Muscle layer of colon (tissue), 2 donors: ENCODE measurements at regions not wholly inside any gene's neighbourhood (a gene's known extent, or its start where the extent isn't known, plus 50 kb on each side); places are given as distances from the start of the nearest gene placed in this dataset.

Source experiments
- H3K27ac ChIP-seq: one replicate; pipeline ENCODE4 v1.7.0; 2013; ENCODE audit warnings: low read depth, mild to moderate bottlenecking, low read length, moderate library complexity
- H3K27me3 ChIP-seq, 2 donors: one replicate each; pipeline ENCODE4 v1.7.0; 2013; ENCODE audit warnings: low read length in 2 of 2, mild to moderate bottlenecking in 2 of 2; ENCODE audit not compliant: insufficient read depth in 2 of 2, control insufficient read depth in 1 of 2
- H3K36me3 ChIP-seq: one replicate; pipeline ENCODE4 v1.7.0; 2013; ENCODE audit warnings: mild to moderate bottlenecking, low read length; ENCODE audit not compliant: insufficient read depth
- H3K4me1 ChIP-seq: one replicate; pipeline ENCODE4 v1.7.0; 2013; ENCODE audit warnings: mild to moderate bottlenecking, low read length; ENCODE audit not compliant: insufficient read depth
- H3K4me3 ChIP-seq, 2 donors: one replicate each; pipeline ENCODE4 v1.7.0; 2013; ENCODE audit warnings: low read length in 2 of 2, low read depth in 1 of 2, mild to moderate bottlenecking in 1 of 2, moderate library complexity in 1 of 2
- H3K9ac ChIP-seq: one replicate; pipeline ENCODE4 v1.7.0; 2013; ENCODE audit warnings: low read length
- H3K9me3 ChIP-seq: one replicate; pipeline ENCODE4 v1.7.0; 2013; ENCODE audit warnings: mild to moderate bottlenecking, low read length
- donor health status: abdominal sarcoma.
- donor health status: Adenocarcinoma of cecum.

GRCh38 chr11:90867416-90867815 lies 644.6 kb upstream of the CHORDC1 start:
- no peaks in the 10 kb centered on the region for H3K27me3 ChIP-seq
- no peak overlapping the region for H3K27ac ChIP-seq
- H3K9ac ChIP-seq, result no peak overlapping the region
- H3K4me1 ChIP-seq, result no peaks in the 10 kb centered on the region
- no peaks in the 10 kb centered on the region for H3K36me3 ChIP-seq
- no peaks in the 10 kb centered on the region for H3K9me3 ChIP-seq
- H3K4me3 ChIP-seq, result no peak overlapping the region

GRCh38 chr11:90856790-90857189 lies 633.9 kb upstream of the CHORDC1 start:
- Histone ChIP-seq H3K27ac (no peak overlapping the region), H3K36me3 (no peaks in the 10 kb centered on the region), H3K27me3 (no peaks in the 10 kb centered on the region), H3K9ac (no peak overlapping the region), H3K9me3 (no peaks in the 10 kb centered on the region), H3K4me1 (no peaks in the 10 kb centered on the region), H3K4me3 (no peak overlapping the region)

- H3K4me1 ChIP-seq, result no peaks in the 10 kb centered on the region
- no peak overlapping the region for H3K9ac ChIP-seq
- H3K4me3 ChIP-seq, result no peak overlapping the region
- no peaks in the 10 kb centered on the region for H3K9me3 ChIP-seq
- H3K27me3 ChIP-seq, result no peaks in the 10 kb centered on the region
- H3K27ac ChIP-seq, result no peak overlapping the region
- H3K36me3 ChIP-seq, result no peaks in the 10 kb centered on the region
Measured at GRCh38 chr11:90855531-90855930, 632.7 kb upstream of the CHORDC1 start.

- H3K9me3 ChIP-seq, result no peaks in the 10 kb centered on the region
- H3K27me3 ChIP-seq, result no peaks in the 10 kb centered on the region
- H3K36me3 ChIP-seq, result no peaks in the 10 kb centered on the region
- no peaks in the 10 kb centered on the region for H3K4me1 ChIP-seq
- H3K9ac ChIP-seq, result no peak overlapping the region
- no peak overlapping the region for H3K27ac ChIP-seq
- no peak overlapping the region for H3K4me3 ChIP-seq
Measured at GRCh38 chr11:90851196-90851595, 628.3 kb upstream of the CHORDC1 start.

- Histone ChIP-seq H3K36me3 (no peaks in the 10 kb centered on the region), H3K4me3 (no peak overlapping the region), H3K27me3 (no peaks in the 10 kb centered on the region), H3K9ac (no peak overlapping the region), H3K9me3 (no peaks in the 10 kb centered on the region), H3K27ac (no peak overlapping the region), H3K4me1 (no peaks in the 10 kb centered on the region)
Measured at GRCh38 chr11:90849312-90849711, 626.5 kb upstream of the CHORDC1 start.

GRCh38 chr11:90847268-90847886 lies 624.5 kb upstream of the CHORDC1 start:
- H3K4me3 ChIP-seq, result no peak overlapping the region
- no peaks in the 10 kb centered on the region for H3K4me1 ChIP-seq

GRCh38 chr11:90846628-90847027 lies 623.8 kb upstream of the CHORDC1 start:
- H3K4me3 ChIP-seq, result no peak overlapping the region
- no peak overlapping the region for H3K9ac ChIP-seq
- H3K27me3 ChIP-seq, result no peaks in the 10 kb centered on the region
- no peaks in the 10 kb centered on the region for H3K9me3 ChIP-seq
- H3K27ac ChIP-seq, result no peak overlapping the region
- no peaks in the 10 kb centered on the region for H3K36me3 ChIP-seq
- no peaks in the 10 kb centered on the region for H3K4me1 ChIP-seq

More at GRCh38 chr11:90847268-90847886, 624.5 kb upstream of the CHORDC1 start:
- Histone ChIP-seq H3K27ac (no peak overlapping the region), H3K36me3 (no peaks in the 10 kb centered on the region), H3K27me3 (no peaks in the 10 kb centered on the region), H3K9ac (no peak overlapping the region), H3K9me3 (no peaks in the 10 kb centered on the region)

GRCh38 chr11:90845799-90846198 lies 623.0 kb upstream of the CHORDC1 start:
- no peak overlapping the region for H3K9ac ChIP-seq
- H3K36me3 ChIP-seq, result no peaks in the 10 kb centered on the region
- H3K4me3 ChIP-seq, result no peak overlapping the region
- H3K27ac ChIP-seq, result no peak overlapping the region
- H3K27me3 ChIP-seq, result no peaks in the 10 kb centered on the region
- H3K4me1 ChIP-seq, result no peaks in the 10 kb centered on the region
- no peaks in the 10 kb centered on the region for H3K9me3 ChIP-seq

- no peaks in the 10 kb centered on the region for H3K36me3 ChIP-seq
- H3K4me1 ChIP-seq, result no peaks in the 10 kb centered on the region
- H3K9ac ChIP-seq, result no peak overlapping the region
- no peaks in the 10 kb centered on the region for H3K9me3 ChIP-seq
- H3K27ac ChIP-seq, result no peak overlapping the region
- no peaks in the 10 kb centered on the region for H3K27me3 ChIP-seq
- H3K4me3 ChIP-seq, result no peak overlapping the region
Measured at GRCh38 chr11:90845126-90845525, 622.3 kb upstream of the CHORDC1 start.

GRCh38 chr11:90844041-90844440 lies 621.2 kb upstream of the CHORDC1 start:
- Histone ChIP-seq H3K27ac (no peak overlapping the region), H3K4me1 (no peaks in the 10 kb centered on the region), H3K9me3 (no peaks in the 10 kb centered on the region), H3K36me3 (no peaks in the 10 kb centered on the region), H3K9ac (no peak overlapping the region), H3K4me3 (no peak overlapping the region), H3K27me3 (no peaks in the 10 kb centered on the region)

- Histone ChIP-seq H3K27ac (no peak overlapping the region), H3K36me3 (no peaks in the 10 kb centered on the region), H3K9me3 (no peaks in the 10 kb centered on the region), H3K27me3 (no peaks in the 10 kb centered on the region), H3K9ac (no peak overlapping the region), H3K4me1 (no peaks in the 10 kb centered on the region), H3K4me3 (no peak overlapping the region)
Measured at GRCh38 chr11:90842681-90843080, 619.8 kb upstream of the CHORDC1 start.

GRCh38 chr11:90840071-90840470 lies 617.2 kb upstream of the CHORDC1 start:
- no peak overlapping the region for H3K27ac ChIP-seq
- H3K36me3 ChIP-seq, result no peaks in the 10 kb centered on the region
- H3K4me1 ChIP-seq, result no peaks in the 10 kb centered on the region
- H3K9me3 ChIP-seq, result no peaks in the 10 kb centered on the region
- H3K4me3 ChIP-seq, result no peak overlapping the region
- H3K9ac ChIP-seq, result no peak overlapping the region
- H3K27me3 ChIP-seq, result no peaks in the 10 kb centered on the region
